Osteoblast (primary cell): ENCODE measurements at regions not wholly inside any gene's neighbourhood (a gene's known extent, or its start where the extent isn't known, plus 50 kb on each side); places are given as distances from the start of the nearest gene placed in this dataset.

Experiments used
- DNase-seq: peaks from one replicate; pipeline ENCODE4 v3.0.0; 2011; ENCODE audit warnings: low spot score, mixed read lengths; ENCODE audit not compliant: insufficient read length; ENCODE audit errors: missing footprints
- H2AFZ ChIP-seq: 2 replicates; pipeline ENCODE4 v1.6.0; 2011; ENCODE audit warnings: mild to moderate bottlenecking, low read length
- H3K27ac ChIP-seq: 2 replicates; pipeline ENCODE4 v1.5.1; 2011; ENCODE audit warnings: mild to moderate bottlenecking, low read depth, low read length, moderate library complexity
- H3K27me3 ChIP-seq: 2 replicates; pipeline ENCODE4 v1.6.0; 2012; ENCODE audit warnings: mild to moderate bottlenecking, control low read depth, inconsistent platforms, low read length, moderate library complexity; ENCODE audit not compliant: insufficient read depth
- H3K36me3 ChIP-seq: 2 replicates; pipeline ENCODE4 v1.5.1; 2011; ENCODE audit warnings: mild to moderate bottlenecking, low read length, control low read depth, moderate library complexity; ENCODE audit not compliant: insufficient read depth
- H3K4me1 ChIP-seq: 2 replicates; pipeline ENCODE4 v1.5.1; 2011; ENCODE audit warnings: mild to moderate bottlenecking, low read length, control low read depth, moderate library complexity; ENCODE audit not compliant: insufficient read depth
- H3K4me2 ChIP-seq: 2 replicates; pipeline ENCODE4 v1.6.0; 2011; ENCODE audit warnings: mild to moderate bottlenecking, low read length; ENCODE audit not compliant: insufficient read depth
- H3K4me3 ChIP-seq: fragments of 200-600 bp; sonication (generic); 3 replicates; pipeline ENCODE4 v1.5.1; 2012; ENCODE audit warnings: mild to moderate bottlenecking, low read length, inconsistent platforms; ENCODE audit not compliant: insufficient read depth
- H3K79me2 ChIP-seq: 2 replicates; pipeline ENCODE4 v1.6.0; 2012; ENCODE audit warnings: mild to moderate bottlenecking, low read length, control low read depth, inconsistent platforms; ENCODE audit not compliant: insufficient read depth
- H3K9me3 ChIP-seq: 2 replicates; pipeline ENCODE4 v1.5.1; 2011; ENCODE audit warnings: low read depth, low read length, control low read depth
- H4K20me1 ChIP-seq: 2 replicates; pipeline ENCODE4 v1.6.0; 2012; ENCODE audit warnings: mild to moderate bottlenecking, low read length, control low read depth; ENCODE audit not compliant: insufficient read depth
- CTCF ChIP-seq: IDR thresholded peaks from 2 replicates; pipeline ENCODE4 v1.5.1; 2011; ENCODE audit warnings: mild to moderate bottlenecking, low read depth, low read length, moderate library complexity; ENCODE audit errors: extremely low read depth

- H3K27ac ChIP-seq, result no peak overlapping the region
- no peaks in the 10 kb centered on the region for H3K36me3 ChIP-seq
- no peak overlapping the region for H2AFZ ChIP-seq
- TF ChIP-seq CTCF, result peak; percentile 68
- H3K27me3 ChIP-seq, result no peaks in the 10 kb centered on the region
- H3K9me3 ChIP-seq, result no peaks in the 10 kb centered on the region
- no peak overlapping the region for H3K4me2 ChIP-seq
- no peak overlapping the region for H3K4me3 ChIP-seq
- no peaks in the 10 kb centered on the region for H3K4me1 ChIP-seq
- H4K20me1 ChIP-seq, result no peaks in the 10 kb centered on the region
- peak; percentile 82 for DNase-seq
- no peaks in the 10 kb centered on the region for H3K79me2 ChIP-seq
These were observed 250.4 kb downstream of the FOXA2 start for GRCh38 chr20:22333885-22334545.

- no peaks in the 10 kb centered on the region for H3K27me3 ChIP-seq
- H3K9me3 ChIP-seq, result no peaks in the 10 kb centered on the region
- H3K4me3 ChIP-seq, result no peak overlapping the region
- H3K79me2 ChIP-seq, result no peaks in the 10 kb centered on the region
- H4K20me1 ChIP-seq, result no peaks in the 10 kb centered on the region
- no peak for DNase-seq
- no peak for TF ChIP-seq CTCF
- no peak overlapping the region for H3K4me2 ChIP-seq
- no peaks in the 10 kb centered on the region for H3K4me1 ChIP-seq
- H3K27ac ChIP-seq, result no peak overlapping the region
- H2AFZ ChIP-seq, result no peak overlapping the region
- H3K36me3 ChIP-seq, result no peaks in the 10 kb centered on the region
These were observed 259.9 kb downstream of the FOXA2 start for GRCh38 chr20:22324505-22324904.

DNA sequence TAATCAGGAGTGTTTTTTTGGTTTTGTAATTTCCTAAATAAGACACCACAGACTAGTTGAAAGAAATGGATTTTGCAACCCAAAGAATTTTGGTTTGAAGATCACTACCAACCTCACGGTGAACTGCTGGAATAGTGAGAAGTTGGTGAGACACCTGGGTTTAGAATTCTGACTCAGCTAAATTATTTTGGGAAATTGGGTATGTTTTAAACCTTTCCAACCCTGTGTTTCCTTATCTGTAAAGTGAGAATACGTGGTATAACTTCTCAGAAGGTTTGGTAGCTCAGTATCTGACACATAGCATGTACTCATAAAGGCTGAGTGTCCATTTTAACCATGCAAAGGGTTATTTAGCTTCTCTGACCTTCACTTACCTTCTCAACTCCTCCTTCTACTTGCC, 261.9 kb downstream of the FOXA2 start:
- no peaks in the 10 kb centered on the region for H3K4me1 ChIP-seq
- no peaks in the 10 kb centered on the region for H3K36me3 ChIP-seq
- H3K4me3 ChIP-seq, result no peak overlapping the region
- H3K9me3 ChIP-seq, result no peaks in the 10 kb centered on the region
- H3K27me3 ChIP-seq, result no peaks in the 10 kb centered on the region
- TF ChIP-seq CTCF, result no peak
- no peak overlapping the region for H3K4me2 ChIP-seq
- no peak overlapping the region for H2AFZ ChIP-seq
- no peaks in the 10 kb centered on the region for H4K20me1 ChIP-seq
- no peak for DNase-seq
- no peak overlapping the region for H3K27ac ChIP-seq
- no peaks in the 10 kb centered on the region for H3K79me2 ChIP-seq

GRCh38 chr20:22321191-22321590, 263.2 kb downstream of the FOXA2 start:
- no peaks in the 10 kb centered on the region for H3K9me3 ChIP-seq
- H3K79me2 ChIP-seq, result no peaks in the 10 kb centered on the region
- no peak overlapping the region for H3K27ac ChIP-seq
- H3K4me1 ChIP-seq, result no peaks in the 10 kb centered on the region
- no peak for TF ChIP-seq CTCF
- DNase-seq, result no peak
- H3K4me3 ChIP-seq, result no peak overlapping the region
- no peak overlapping the region for H2AFZ ChIP-seq
- H3K4me2 ChIP-seq, result no peak overlapping the region
- no peaks in the 10 kb centered on the region for H3K27me3 ChIP-seq
- no peaks in the 10 kb centered on the region for H3K36me3 ChIP-seq
- H4K20me1 ChIP-seq, result no peaks in the 10 kb centered on the region
